Medulla oblongata (tissue), 1 donor: ENCODE measurements at regions not wholly inside any gene's neighbourhood (a gene's known extent, or its start where the extent isn't known, plus 50 kb on each side); places are given as distances from the start of the nearest gene placed in this dataset.
"Not testable (repeated sequence)": the region's sequence is repeated elsewhere in the genome, so short reads cannot be mapped to it uniquely, and the experiment has no call there.

ENCODE experiments used
- DNase-seq: peaks from one replicate; pipeline ENCODE4 v3.0.0-alpha.2; 2015; ENCODE audit errors: extremely low spot score

- DNase-seq, result no peak
These were observed 184.9 kb upstream of the FLRT2 start for GRCh38 chr14:85344847-85345570.

GRCh38 chr14:85350667-85351066 is 179.3 kb upstream of the FLRT2 start:
- no peak for DNase-seq

GRCh38 chr14:85352588-85352987 is 177.4 kb upstream of the FLRT2 start:
- DNase-seq, result not testable (repeated sequence)

GRCh38 chr14:85357120-85357519 is 172.8 kb upstream of the FLRT2 start:
- no peak for DNase-seq

GRCh38 chr14:85358136-85358785 is 171.7 kb upstream of the FLRT2 start:
- no peak for DNase-seq

- no peak for DNase-seq
These were observed 170.4 kb upstream of the FLRT2 start for GRCh38 chr14:85359505-85359904.

GRCh38 chr14:85363358-85363757 is 166.6 kb upstream of the FLRT2 start:
- no peak for DNase-seq

- no peak for DNase-seq
These were observed 163.7 kb upstream of the FLRT2 start for GRCh38 chr14:85366226-85366625.

GRCh38 chr14:85380881-85381280 is 149.1 kb upstream of the FLRT2 start:
- DNase-seq, result no peak

- no peak for DNase-seq
These were observed 147.6 kb upstream of the FLRT2 start for GRCh38 chr14:85382341-85382740.

GRCh38 chr14:85387181-85387580 is 142.8 kb upstream of the FLRT2 start:
- no peak for DNase-seq

- no peak for DNase-seq
These were observed 139.7 kb upstream of the FLRT2 start for GRCh38 chr14:85390236-85390635.

GRCh38 chr14:85391455-85391854 is 138.5 kb upstream of the FLRT2 start:
- no peak for DNase-seq

GRCh38 chr14:85391892-85392291 is 138.1 kb upstream of the FLRT2 start:
- DNase-seq, result no peak

- DNase-seq, result no peak
These were observed 130.8 kb upstream of the FLRT2 start for GRCh38 chr14:85399186-85399585.

- no peak for DNase-seq
These were observed 129.3 kb upstream of the FLRT2 start for GRCh38 chr14:85400678-85401077.

- DNase-seq, result no peak
These were observed 128.6 kb upstream of the FLRT2 start for GRCh38 chr14:85401384-85401783.

GRCh38 chr14:85402569-85403162 is 127.3 kb upstream of the FLRT2 start:
- DNase-seq, result peak; percentile 14

GRCh38 chr14:85409481-85410210 is 120.3 kb upstream of the FLRT2 start:
- no peak for DNase-seq

GRCh38 chr14:85412756-85413155 is 117.2 kb upstream of the FLRT2 start:
- DNase-seq, result no peak

- no peak for DNase-seq
These were observed 116.0 kb upstream of the FLRT2 start for GRCh38 chr14:85413836-85414526.
